ES-I3 (cell line): ENCODE measurements at regions not wholly inside any gene's neighbourhood (a gene's known extent, or its start where the extent isn't known, plus 50 kb on each side); places are given as distances from the start of the nearest gene placed in this dataset.

Experiments
- H3K36me3 ChIP-seq: 2 replicates; pipeline ENCODE4 v1.6.1; 2013; ENCODE audit warnings: mild to moderate bottlenecking, low read length, control low read depth, moderate library complexity; ENCODE audit not compliant: insufficient read depth
- H3K4me1 ChIP-seq: 2 replicates; pipeline ENCODE4 v1.6.1; 2013; ENCODE audit warnings: mild to moderate bottlenecking, control low read depth, low read length; ENCODE audit not compliant: insufficient read depth
- H3K9ac ChIP-seq: 2 replicates; pipeline ENCODE4 v1.6.1; 2013; ENCODE audit warnings: low read depth, mild to moderate bottlenecking, low read length, moderate library complexity
- H3K9me3 ChIP-seq: 2 replicates; pipeline ENCODE4 v1.6.1; 2013; ENCODE audit warnings: mild to moderate bottlenecking, low read length, moderate library complexity; ENCODE audit not compliant: control insufficient read depth, insufficient read depth

- no peak overlapping the region for H3K9ac ChIP-seq
- H3K36me3 ChIP-seq, result no peaks in the 10 kb centered on the region
- no peaks in the 10 kb centered on the region for H3K4me1 ChIP-seq
- H3K9me3 ChIP-seq, result no peaks in the 10 kb centered on the region
Measured at GRCh38 chr7:45235905-45236304, 78.3 kb downstream of the RAMP3 start.

GRCh38 chr7:45236666-45237065 lies 79.1 kb downstream of the RAMP3 start:
- Histone ChIP-seq H3K9me3 (no peaks in the 10 kb centered on the region), H3K9ac (no peak overlapping the region), H3K4me1 (no peaks in the 10 kb centered on the region), H3K36me3 (no peaks in the 10 kb centered on the region)

GRCh38 chr7:45237788-45238461 lies 80.3 kb downstream of the RAMP3 start:
- H3K9ac ChIP-seq, result no peak overlapping the region
- H3K9me3 ChIP-seq, result no peaks in the 10 kb centered on the region
- H3K4me1 ChIP-seq, result no peaks in the 10 kb centered on the region
- no peaks in the 10 kb centered on the region for H3K36me3 ChIP-seq

- no peak overlapping the region for H3K9ac ChIP-seq
- H3K4me1 ChIP-seq, result no peaks in the 10 kb centered on the region
- no peaks in the 10 kb centered on the region for H3K36me3 ChIP-seq
- H3K9me3 ChIP-seq, result no peaks in the 10 kb centered on the region
Measured at GRCh38 chr7:45238806-45239205, 81.2 kb downstream of the RAMP3 start.

GRCh38 chr7:45239486-45239885 lies 81.9 kb downstream of the RAMP3 start:
- H3K9me3 ChIP-seq, result no peaks in the 10 kb centered on the region
- no peaks in the 10 kb centered on the region for H3K4me1 ChIP-seq
- no peaks in the 10 kb centered on the region for H3K36me3 ChIP-seq

GRCh38 chr7:45240273-45240771 lies 82.7 kb downstream of the RAMP3 start:
- Histone ChIP-seq H3K9ac (no peak overlapping the region), H3K9me3 (no peaks in the 10 kb centered on the region), H3K4me1 (no peaks in the 10 kb centered on the region), H3K36me3 (no peaks in the 10 kb centered on the region)

More at GRCh38 chr7:45239486-45239885, 81.9 kb downstream of the RAMP3 start:
- no peak overlapping the region for H3K9ac ChIP-seq

GRCh38 chr7:45240926-45241325 lies 83.3 kb downstream of the RAMP3 start:
- H3K4me1 ChIP-seq, result no peaks in the 10 kb centered on the region
- no peak overlapping the region for H3K9ac ChIP-seq
- no peaks in the 10 kb centered on the region for H3K9me3 ChIP-seq
- no peaks in the 10 kb centered on the region for H3K36me3 ChIP-seq

GRCh38 chr7:45241339-45242109 lies 83.9 kb downstream of the RAMP3 start:
- no peaks in the 10 kb centered on the region for H3K36me3 ChIP-seq
- no peaks in the 10 kb centered on the region for H3K4me1 ChIP-seq
- H3K9ac ChIP-seq, result no peak overlapping the region
- no peaks in the 10 kb centered on the region for H3K9me3 ChIP-seq

GRCh38 chr7:45242261-45242660 lies 84.7 kb downstream of the RAMP3 start:
- no peaks in the 10 kb centered on the region for H3K4me1 ChIP-seq
- H3K9ac ChIP-seq, result no peak overlapping the region
- no peaks in the 10 kb centered on the region for H3K9me3 ChIP-seq
- no peaks in the 10 kb centered on the region for H3K36me3 ChIP-seq

GRCh38 chr7:45242698-45243097 lies 85.1 kb downstream of the RAMP3 start:
- no peak overlapping the region for H3K9ac ChIP-seq

GRCh38 chr7:45244981-45245380 lies 87.4 kb downstream of the RAMP3 start:
- no peaks in the 10 kb centered on the region for H3K4me1 ChIP-seq
- H3K9me3 ChIP-seq, result no peaks in the 10 kb centered on the region
- H3K9ac ChIP-seq, result no peak overlapping the region
- H3K36me3 ChIP-seq, result no peaks in the 10 kb centered on the region

More at GRCh38 chr7:45242698-45243097, 85.1 kb downstream of the RAMP3 start:
- H3K4me1 ChIP-seq, result no peaks in the 10 kb centered on the region
- no peaks in the 10 kb centered on the region for H3K9me3 ChIP-seq
- H3K36me3 ChIP-seq, result no peaks in the 10 kb centered on the region

- Histone ChIP-seq H3K36me3 (no peaks in the 10 kb centered on the region), H3K4me1 (no peaks in the 10 kb centered on the region), H3K9ac (no peak overlapping the region), H3K9me3 (no peaks in the 10 kb centered on the region)
Measured at GRCh38 chr7:45246339-45246738, 88.7 kb downstream of the RAMP3 start.

- no peaks in the 10 kb centered on the region for H3K4me1 ChIP-seq
- H3K9ac ChIP-seq, result no peak overlapping the region
- no peaks in the 10 kb centered on the region for H3K9me3 ChIP-seq
- H3K36me3 ChIP-seq, result no peaks in the 10 kb centered on the region
Measured at GRCh38 chr7:45252248-45252647, 94.7 kb downstream of the RAMP3 start.

- Histone ChIP-seq H3K36me3 (no peaks in the 10 kb centered on the region), H3K9me3 (no peaks in the 10 kb centered on the region), H3K4me1 (no peaks in the 10 kb centered on the region), H3K9ac (no peak overlapping the region)
Measured at GRCh38 chr7:45252857-45253256, 95.3 kb downstream of the RAMP3 start.

- H3K36me3 ChIP-seq, result no peaks in the 10 kb centered on the region
- H3K9me3 ChIP-seq, result no peaks in the 10 kb centered on the region
- H3K9ac ChIP-seq, result no peak overlapping the region
- H3K4me1 ChIP-seq, result no peaks in the 10 kb centered on the region
Measured at GRCh38 chr7:45253368-45253767, 95.8 kb downstream of the RAMP3 start.
